ENCODE measurements at regions not wholly inside any gene's neighbourhood (a gene's known extent, or its start where the extent isn't known, plus 50 kb on each side); places are given as distances from the start of the nearest gene placed in this dataset.

DNA sequence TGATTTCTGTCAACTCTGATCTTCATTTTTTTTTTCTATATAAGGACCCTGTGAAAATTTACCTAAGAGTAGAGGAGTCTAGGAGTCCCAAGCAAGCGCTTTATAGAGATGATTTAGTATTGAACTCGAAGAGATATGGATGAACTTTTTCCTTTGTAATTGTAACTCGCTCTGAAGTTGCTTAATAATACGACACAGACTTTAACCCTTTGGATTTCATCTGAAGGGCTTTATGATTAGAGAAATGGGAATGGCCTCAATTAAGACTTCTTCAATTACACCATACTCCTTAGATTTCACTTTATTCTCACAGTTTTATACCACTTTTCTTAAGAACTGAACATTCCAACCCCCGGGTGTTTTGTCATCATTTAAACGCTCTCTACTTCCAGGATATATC is 647.7 kb downstream of the HTR1A start:
- TF ChIP-seq CTCF (IDR thresholded peaks at IDR 0.05) (no peak), POLR2A (IDR thresholded peaks at IDR 0.05) (no peak)

All from lower leg skin (tissue), 3 donors.